ENCODE measurements at regions not wholly inside any gene's neighbourhood (a gene's known extent, or its start where the extent isn't known, plus 50 kb on each side); places are given as distances from the start of the nearest gene placed in this dataset.
"Not testable (repeated sequence)": the region's sequence is repeated elsewhere in the genome, so short reads cannot be mapped to it uniquely, and the experiment has no call there.

DNA sequence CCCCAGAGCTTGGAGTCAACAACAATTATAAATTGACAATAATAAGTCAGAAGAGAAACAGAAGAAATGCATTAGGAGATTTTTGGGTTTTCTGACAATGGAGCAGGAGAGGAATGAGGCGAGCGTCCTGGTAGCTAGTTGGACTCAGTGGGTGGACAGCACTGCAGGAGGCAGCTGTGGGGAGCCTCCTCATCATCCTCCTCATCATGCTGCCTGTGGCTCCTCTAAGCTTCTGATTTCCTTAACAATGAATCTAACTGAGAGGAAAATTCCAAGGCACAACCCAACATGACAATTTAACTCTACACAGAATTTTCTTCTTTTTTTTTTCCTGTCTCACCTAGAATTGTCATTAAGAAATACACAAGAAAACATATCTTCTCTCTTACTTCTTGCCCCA lies 357.1 kb upstream of the NOCT start:
- DNase-seq, result no peak

GRCh38 chr4:138656990-138657389 lies 358.6 kb upstream of the NOCT start:
- DNase-seq, result no peak

DNA sequence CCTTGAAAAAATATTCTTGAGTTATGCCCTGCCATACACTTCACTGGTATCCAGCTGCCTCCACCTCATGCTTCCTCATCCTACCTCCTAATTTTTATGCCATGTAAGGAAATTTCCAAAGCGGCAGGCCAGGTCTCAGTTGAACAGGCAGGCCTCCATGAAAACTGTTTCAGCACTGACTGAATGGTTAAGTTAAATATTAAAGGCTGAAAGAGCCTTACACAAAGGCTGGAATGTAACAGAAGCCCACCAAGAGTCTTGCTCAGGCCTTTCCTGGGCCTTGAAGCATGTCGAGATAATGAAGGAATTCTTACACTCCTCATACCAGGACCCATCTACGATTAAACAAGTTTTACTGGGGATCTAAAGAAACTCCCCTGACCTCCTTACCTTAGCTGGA lies 359.6 kb upstream of the NOCT start:
- no peak for DNase-seq

DNA sequence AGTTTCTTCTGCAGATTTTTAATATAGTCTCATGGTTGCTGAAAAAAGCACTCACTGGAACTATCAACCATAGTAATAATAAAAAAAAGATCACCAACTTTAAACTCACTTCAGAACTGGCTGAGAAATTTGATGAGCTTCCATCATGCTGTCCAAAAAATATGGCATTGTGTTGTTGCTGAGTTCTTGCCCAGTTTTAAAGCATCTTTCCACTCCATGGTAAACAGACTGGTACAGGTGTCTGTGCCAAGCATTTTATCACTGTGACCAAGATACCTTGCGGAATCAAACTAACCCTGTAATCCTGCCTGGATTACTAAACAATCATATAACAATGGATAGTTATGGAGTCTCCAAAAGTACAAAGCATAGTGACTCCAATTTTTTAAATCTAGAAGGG lies 360.3 kb upstream of the NOCT start:
- no peak for DNase-seq

DNA sequence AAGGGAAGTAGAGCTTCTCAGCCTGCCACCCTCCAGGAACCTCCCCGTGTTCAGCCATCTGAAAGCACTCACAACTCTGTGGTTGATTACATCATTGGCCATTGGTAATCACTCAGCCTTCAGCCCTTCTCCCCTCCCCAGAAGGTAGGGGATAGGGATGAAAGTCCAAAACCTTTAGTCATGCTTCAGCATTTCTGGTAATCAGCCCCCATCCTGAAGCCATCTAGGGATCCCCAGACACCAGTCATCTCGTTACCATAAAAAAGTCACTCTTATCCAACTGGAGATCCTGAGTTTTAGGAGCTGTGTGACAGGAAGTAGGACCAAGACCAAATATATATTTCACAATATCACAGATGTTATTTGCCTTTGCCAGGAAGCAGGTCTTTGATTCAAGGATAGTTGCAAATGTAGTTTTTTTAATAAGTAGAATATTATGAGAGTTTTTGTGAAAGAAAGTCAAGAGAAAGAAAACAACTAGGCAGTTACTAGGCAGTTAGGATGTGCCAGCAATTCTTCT lies 364.6 kb upstream of the NOCT start:
- no peak for DNase-seq

DNA sequence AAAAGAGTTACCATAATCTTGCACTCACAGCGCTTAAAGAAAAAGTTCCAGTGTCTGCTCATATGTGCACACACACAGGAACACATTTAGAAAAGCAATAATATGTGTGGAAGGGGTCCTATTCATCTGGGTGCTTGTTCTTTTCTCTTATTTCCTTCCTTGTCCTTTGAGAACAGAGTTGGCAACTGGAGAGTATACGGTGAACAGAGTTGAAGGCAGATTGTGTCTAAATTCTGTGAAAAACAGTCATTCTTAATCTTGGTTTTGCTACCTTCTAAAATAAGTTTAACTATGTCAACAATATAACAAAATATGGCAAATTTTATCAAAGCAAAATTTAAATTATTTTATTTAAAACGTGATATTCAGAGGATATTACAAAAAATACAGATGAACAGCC lies 365.1 kb upstream of the NOCT start:
- DNase-seq, result no peak

DNA sequence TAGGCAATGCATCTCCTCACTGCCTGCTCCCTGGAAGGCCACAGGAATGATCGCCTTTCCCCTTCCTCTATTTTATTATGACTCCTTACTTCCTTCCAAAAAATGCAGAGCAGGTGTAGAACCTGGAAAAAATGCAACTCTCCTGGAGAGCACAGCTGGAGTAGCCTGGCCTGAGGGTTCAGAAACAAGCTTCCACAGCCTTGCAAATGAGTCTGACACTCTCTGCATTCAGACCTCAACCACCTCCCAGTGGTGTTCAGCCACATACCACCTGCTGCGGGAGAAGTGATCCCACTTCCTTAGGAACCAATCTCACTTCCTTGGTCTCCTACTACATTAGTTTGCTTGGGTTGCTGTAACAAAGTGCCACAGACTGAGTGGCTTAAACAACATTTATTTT lies 368.1 kb upstream of the NOCT start:
- DNase-seq, result no peak

DNA sequence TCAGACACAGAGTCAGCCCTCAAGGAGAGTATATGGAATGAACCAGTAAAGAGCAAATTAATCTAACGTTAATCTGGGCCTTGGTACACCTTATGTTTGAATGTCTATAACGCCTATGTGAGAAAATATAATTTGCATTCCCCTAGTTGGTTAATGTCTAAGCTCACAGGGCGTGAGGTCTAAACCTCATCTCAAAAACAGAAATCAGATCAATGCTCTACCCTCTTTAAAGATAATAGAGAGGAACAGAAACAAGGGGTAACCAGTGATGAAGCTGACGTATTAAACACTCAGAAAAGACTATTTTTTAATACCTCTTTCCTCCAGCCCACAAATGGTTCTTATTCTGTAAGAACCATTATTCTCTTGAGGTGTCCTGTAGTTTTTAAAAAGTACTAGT lies 369.2 kb upstream of the NOCT start:
- DNase-seq, result no peak

- DNase-seq, result no peak
These were observed 370.3 kb upstream of the NOCT start for GRCh38 chr4:138645289-138645688.

DNA sequence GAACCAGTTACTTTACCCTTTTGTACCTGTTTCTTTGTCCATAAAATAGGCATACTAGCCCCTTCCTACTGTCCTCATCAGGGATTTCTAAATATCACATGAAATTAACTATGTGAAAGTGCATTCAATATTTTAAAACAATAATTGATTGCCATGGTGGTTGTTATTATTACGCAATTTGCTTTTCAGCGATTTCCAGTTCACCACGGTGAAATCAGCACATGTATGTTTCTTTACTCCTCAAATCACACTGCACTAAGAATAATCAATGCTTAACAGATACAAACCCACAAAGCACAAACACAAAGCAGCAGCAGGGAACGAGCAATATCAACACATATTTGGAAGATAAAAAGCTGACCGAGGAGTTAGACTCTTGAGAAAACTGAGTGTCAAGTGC lies 371.3 kb upstream of the NOCT start:
- DNase-seq, result no peak

GRCh38 chr4:138643827-138644226 lies 371.8 kb upstream of the NOCT start:
- DNase-seq, result no peak

DNA sequence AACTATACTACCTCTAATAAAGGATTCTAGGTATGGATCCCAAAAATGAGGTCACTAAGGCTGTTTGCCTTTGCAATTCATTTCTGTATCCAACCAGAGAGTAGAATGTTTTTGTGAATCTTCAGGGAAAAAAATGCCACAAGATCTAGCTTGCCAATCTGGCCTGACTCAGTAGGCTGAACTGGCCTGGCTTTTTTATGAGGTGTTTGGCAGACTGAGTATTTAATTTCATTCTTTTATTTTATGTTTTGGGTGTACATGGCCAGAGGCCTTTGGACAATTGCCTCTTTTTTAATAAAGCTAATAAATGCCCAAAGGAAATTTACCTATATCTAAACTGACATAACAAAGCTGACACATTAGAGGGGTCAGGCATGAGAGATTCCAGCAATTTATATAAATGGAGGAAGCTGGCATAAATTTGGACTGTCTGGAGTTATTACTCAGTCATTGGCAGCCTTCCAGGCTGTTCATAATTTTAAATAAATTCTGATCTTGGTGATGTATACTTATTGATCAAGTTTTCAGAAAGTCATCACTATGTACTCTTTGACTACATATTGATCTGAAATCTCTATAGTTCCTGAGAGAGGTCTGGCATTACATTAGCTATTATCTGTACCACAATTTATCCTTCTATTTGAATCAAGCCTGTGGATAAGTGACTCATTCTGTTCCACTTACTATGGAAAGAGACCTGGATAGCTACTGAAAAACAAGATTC lies 376.4 kb upstream of the NOCT start:
- no peak for DNase-seq

DNA sequence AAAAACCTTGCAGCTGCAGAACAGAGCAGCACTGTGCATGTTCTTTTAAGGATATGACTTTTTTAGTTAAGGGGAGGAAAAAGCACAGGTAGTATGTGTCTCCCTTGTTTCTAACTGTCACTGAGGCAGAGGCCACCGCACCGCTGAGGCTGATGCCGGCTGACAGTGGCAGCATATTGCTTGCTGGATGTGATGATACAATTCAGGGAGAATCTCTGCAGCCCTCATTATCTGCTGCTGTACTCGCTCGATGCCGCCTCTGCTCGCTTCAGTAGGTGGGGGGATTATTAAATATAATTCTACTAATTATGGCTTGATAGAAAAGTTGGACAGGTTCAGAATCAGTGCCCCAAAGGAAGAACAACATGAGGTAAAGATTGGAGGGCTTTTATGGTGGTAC lies 378.8 kb upstream of the NOCT start:
- no peak for DNase-seq

GRCh38 chr4:138634915-138635314 lies 380.7 kb upstream of the NOCT start:
- DNase-seq, result no peak

- no peak for DNase-seq
These were observed 382.0 kb upstream of the NOCT start for GRCh38 chr4:138633580-138633904.

- DNase-seq, result no peak
These were observed 382.6 kb upstream of the NOCT start for GRCh38 chr4:138632856-138633579.

GRCh38 chr4:138630666-138631065 lies 384.9 kb upstream of the NOCT start:
- DNase-seq, result no peak

- no peak for DNase-seq
These were observed 385.9 kb upstream of the NOCT start for GRCh38 chr4:138629669-138630068.

DNA sequence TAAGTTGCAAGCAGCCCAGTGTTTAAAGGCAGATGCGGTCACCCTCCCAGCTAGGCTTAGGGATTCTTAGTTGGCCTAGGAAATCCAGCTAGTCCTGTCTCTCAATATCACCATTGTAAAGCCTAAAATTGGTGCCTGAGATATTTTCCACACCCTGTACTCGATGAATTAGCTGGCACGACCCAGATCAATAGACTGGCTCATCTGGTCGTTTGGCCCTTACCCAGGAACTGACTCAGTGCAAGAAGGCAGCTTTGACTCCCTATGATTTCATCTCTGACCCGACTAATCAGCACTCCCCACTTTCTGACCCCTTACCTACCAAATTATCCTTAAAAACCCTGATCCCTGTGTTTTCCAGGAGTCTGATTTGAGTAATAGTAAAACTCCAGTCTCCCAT lies 384.9 kb upstream of the SLC7A11 start:
- DNase-seq, result no peak

- DNase-seq, result not testable (repeated sequence)
These were observed 380.2 kb upstream of the SLC7A11 start for GRCh38 chr4:138622362-138622761.

DNA sequence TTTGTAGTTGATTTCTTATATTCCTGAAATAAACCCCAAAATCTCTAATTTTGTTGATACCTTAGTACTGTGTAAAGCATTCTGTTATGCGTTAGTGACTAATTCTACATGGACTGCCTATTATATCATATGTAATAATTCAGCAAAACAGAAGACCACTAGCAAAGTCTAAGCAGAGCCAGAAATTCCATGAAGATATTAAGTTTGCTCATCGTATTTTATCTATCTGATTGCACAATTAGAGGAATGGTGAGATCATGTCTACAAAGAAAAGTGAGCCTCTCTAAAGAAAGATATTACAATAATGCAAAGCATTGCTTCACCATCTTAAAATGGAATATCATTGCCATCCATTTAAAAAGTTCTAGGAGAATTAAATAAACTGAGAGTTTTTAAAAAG lies 374.6 kb upstream of the SLC7A11 start:
- no peak for DNase-seq

- DNase-seq, result no peak
These were observed 372.4 kb upstream of the SLC7A11 start for GRCh38 chr4:138614398-138615142.

DNA sequence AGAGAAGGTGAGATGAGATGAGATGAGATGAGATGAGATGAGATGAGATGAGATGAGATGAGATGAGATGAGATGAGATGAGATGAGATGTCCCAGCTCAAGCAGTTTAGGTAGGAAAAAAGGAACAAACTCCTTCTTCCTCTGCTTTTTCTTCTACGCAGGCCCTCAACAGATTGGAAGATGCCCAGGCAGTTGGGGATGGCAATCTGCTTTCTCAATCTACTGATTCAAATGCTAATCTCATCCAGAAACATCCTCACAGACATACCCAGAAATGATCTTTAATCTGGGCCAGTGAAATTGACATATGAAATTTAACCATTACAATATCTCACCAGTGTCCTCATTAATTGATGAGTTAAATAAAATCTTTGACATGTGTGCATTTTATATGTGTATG lies 370.3 kb upstream of the SLC7A11 start:
- peak; percentile 5 for DNase-seq

DNA sequence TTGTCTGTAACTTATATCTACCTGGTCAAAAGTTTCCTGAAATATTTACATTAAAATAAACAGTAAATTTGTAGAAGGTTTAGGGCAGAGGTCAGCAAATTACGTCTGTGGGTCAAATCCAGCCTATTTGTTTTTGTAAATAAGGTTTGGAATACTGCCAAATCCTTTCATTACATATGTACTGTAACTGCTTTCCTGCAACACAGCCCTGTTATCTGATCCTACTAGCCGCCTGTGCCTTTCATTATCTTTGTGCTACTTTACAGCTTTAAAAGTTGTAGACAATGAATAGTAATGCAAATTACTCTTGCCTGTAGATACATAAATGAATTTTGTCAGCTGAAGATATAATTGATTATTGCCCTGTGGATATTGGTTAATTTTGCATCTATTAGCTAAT lies 369.6 kb upstream of the SLC7A11 start:
- peak; percentile 21 for DNase-seq

Measured in NCI-H82 (cell line).